HG03354 (cell line): ENCODE measurements at regions not wholly inside any gene's neighbourhood (a gene's known extent, or its start where the extent isn't known, plus 50 kb on each side); places are given as distances from the start of the nearest gene placed in this dataset.

Experiments
- ATAC-seq: cut with Tn5 transposase; IDR thresholded peaks from one replicate; pipeline ENCODE4 v1.9.1; 2021; ENCODE audit warnings: mild to moderate bottlenecking; ENCODE audit not compliant: unreplicated experiment, poor library complexity, severe bottlenecking

- ATAC-seq, result no peak
Observed at GRCh38 chr12:33669349-33669748, 229.7 kb upstream of the SYT10 start.

- ATAC-seq, result no peak
Observed at GRCh38 chr12:33670284-33670683, 230.7 kb upstream of the SYT10 start.

GRCh38 chr12:33671676-33672075 is 232.1 kb upstream of the SYT10 start:
- no peak for ATAC-seq

- no peak for ATAC-seq
Observed at GRCh38 chr12:33672836-33673577, 233.4 kb upstream of the SYT10 start.

GRCh38 chr12:33676866-33677265 is 237.2 kb upstream of the SYT10 start:
- no peak for ATAC-seq

- ATAC-seq, result no peak
Observed at GRCh38 chr12:33678221-33678964, 238.8 kb upstream of the SYT10 start.

GRCh38 chr12:33690562-33690961 is 250.9 kb upstream of the SYT10 start:
- ATAC-seq, result no peak

- ATAC-seq, result no peak
Observed at GRCh38 chr12:33703221-33703620, 263.6 kb upstream of the SYT10 start.

- no peak for ATAC-seq
Observed at GRCh38 chr12:33706927-33707326, 267.3 kb upstream of the SYT10 start.

- no peak for ATAC-seq
Observed at GRCh38 chr12:33708935-33709334, 269.3 kb upstream of the SYT10 start.

GRCh38 chr12:33710548-33710947 is 270.9 kb upstream of the SYT10 start:
- no peak for ATAC-seq

GRCh38 chr12:33718631-33719030 is 279.0 kb upstream of the SYT10 start:
- ATAC-seq, result no peak

- ATAC-seq, result no peak
Observed at GRCh38 chr12:33721561-33721960, 281.9 kb upstream of the SYT10 start.

GRCh38 chr12:33724867-33725266 is 285.2 kb upstream of the SYT10 start:
- ATAC-seq, result no peak

- ATAC-seq, result no peak
Observed at GRCh38 chr12:33734871-33735270, 287.4 kb upstream of the ALG10 start.

- no peak for ATAC-seq
Observed at GRCh38 chr12:33752854-33753253, 269.4 kb upstream of the ALG10 start.

- no peak for ATAC-seq
Observed at GRCh38 chr12:33757701-33758100, 264.6 kb upstream of the ALG10 start.

- no peak for ATAC-seq
Observed at GRCh38 chr12:33759279-33759678, 263.0 kb upstream of the ALG10 start.

- ATAC-seq, result no peak
Observed at GRCh38 chr12:33763331-33763730, 259.0 kb upstream of the ALG10 start.

- ATAC-seq, result no peak
Observed at GRCh38 chr12:33770652-33771051, 251.6 kb upstream of the ALG10 start.

GRCh38 chr12:33771889-33772288 is 250.4 kb upstream of the ALG10 start:
- ATAC-seq, result no peak
